Right cardiac atrium (tissue), 5 donors: ENCODE measurements at regions not wholly inside any gene's neighbourhood (a gene's known extent, or its start where the extent isn't known, plus 50 kb on each side); places are given as distances from the start of the nearest gene placed in this dataset.
A peak's percentile ranks its signal among the peaks of the same experiment; 100 is the strongest.
"Not testable (repeated sequence)": the region's sequence is repeated elsewhere in the genome, so short reads cannot be mapped to it uniquely, and the experiment has no call there.

Experiments used
- ATAC-seq, 2 donors: fragments of 200-7000 bp; cut with Tn5 transposase; one replicate each; pipeline versions ENCODE4 v1.8.0 to v1.9.1; 2020; ENCODE audit warnings: moderate library complexity in 2 of 2, mild to moderate bottlenecking in 1 of 2
- DNase-seq, 3 donors: peaks; one replicate each; pipeline ENCODE4 v3.0.0-alpha.2; 2020
- H3K27ac ChIP-seq: one replicate; pipeline ENCODE4 v1.5.1; 2013; ENCODE audit warnings: mild to moderate bottlenecking, low read length, control low read depth, moderate library complexity
- H3K27me3 ChIP-seq: one replicate; pipeline ENCODE4 v1.6.1; 2013; ENCODE audit not compliant: control insufficient read depth, insufficient read depth
- H3K4me1 ChIP-seq: one replicate; pipeline ENCODE4 v1.6.1; 2013; ENCODE audit warnings: low read length; ENCODE audit not compliant: control insufficient read depth, insufficient read depth
- H3K4me3 ChIP-seq: one replicate; pipeline ENCODE4 v1.5.1; 2013; ENCODE audit warnings: low read length, control low read depth
- H3K9me3 ChIP-seq: one replicate; pipeline ENCODE4 v1.6.1; 2013; ENCODE audit warnings: low read length; ENCODE audit not compliant: control insufficient read depth
- WGBS: extraction: QIAGEN DNeasy Blood & Tissue Kit; methylation state at CpG from one replicate; pipeline ENCODE4 v1.1.7; 2013; 5-methylcytosine and 5-hydroxymethylcytosine counted together
- intact Hi-C, 4 donors: fragments of 100-400 bp; cut with DNase I; formaldehyde crosslinking; loops; one replicate each; pipeline versions ENCODE4 v1.11.0 to v1.14.0; 2022 to 2023
- donor health status: healthy with polysubstance abuse.
- donor health status: DM: no; HTN: yes; CAD: no.
- donor health status: DM: no; HTN: no; CAD: no.
- donor health status: DM: no; HTN: yes; CAD: no; lungs with severe emphysema.
- donor health status: DM: yes; HTN: yes; CAD: no.

DNA sequence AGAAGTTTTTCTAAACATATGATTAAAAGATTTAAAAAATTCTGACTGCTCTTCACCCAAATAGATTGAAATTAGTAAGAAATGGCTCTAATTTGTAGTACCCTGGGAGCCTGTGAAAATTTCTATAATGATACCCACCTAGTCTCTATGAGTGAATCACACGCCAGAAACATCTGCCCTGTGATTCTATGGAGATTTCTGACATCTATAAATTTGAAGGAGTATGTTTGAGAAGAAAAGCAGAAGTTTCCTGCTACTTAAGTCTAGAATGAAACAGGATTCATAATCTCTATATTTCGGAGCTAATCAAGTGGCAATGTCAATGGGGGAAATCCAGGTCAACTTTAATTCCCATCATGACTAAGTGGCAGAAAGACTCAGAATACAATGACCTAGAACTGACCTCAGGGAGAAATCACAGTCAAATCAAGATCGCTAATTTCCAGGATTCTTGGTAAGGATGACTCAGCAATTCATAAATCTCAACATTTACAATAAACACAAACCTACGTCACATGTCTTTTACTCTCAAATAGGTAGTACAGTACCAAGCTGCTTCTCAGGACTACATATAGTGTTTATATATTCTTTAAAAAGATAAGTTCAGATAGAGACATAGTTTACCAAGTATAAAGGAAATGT is 186.2 kb upstream of the TNFAIP3 start:
- DNase-seq: no peak
- intact Hi-C loops: no loop called here
- ATAC-seq: no peak
- WGBS: 56% methylated on average over 4 of the region's 4 CpGs
- Histone ChIP-seq H3K4me3 (no peak overlapping the region), H3K27ac (no peak overlapping the region), H3K4me1 (no peaks in the 10 kb centered on the region), H3K27me3 (no peaks in the 10 kb centered on the region), H3K9me3 (no peaks in the 10 kb centered on the region)

DNA sequence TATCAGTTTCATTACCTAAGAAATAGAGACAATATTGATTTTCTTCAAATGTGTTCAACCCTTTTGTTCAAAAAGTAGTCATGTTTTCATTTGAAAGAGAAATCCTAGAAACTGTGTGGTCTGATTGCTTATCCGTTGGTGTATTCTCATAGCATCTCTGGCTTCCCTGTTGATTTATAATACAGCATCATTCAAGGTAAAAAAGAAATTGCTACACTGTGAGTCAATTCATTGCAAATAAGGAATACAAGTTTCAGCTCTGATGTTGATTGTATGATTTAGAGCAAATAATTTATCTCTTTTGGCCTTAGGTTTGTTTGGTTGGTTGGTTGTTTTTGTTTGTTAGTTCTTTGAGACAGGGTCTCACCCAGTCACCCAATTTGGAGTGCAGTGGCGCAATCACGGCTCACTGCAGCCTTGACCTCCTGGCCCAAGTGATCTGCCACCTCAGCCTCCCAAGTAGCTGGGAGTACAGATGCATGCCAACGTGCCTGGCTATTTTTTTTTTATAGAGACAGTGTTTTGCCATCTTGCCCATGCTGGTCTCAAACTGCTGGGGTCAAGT is 185.5 kb upstream of the TNFAIP3 start:
- intact Hi-C loops: no loop called here
- H3K9me3 ChIP-seq: no peaks in the 10 kb centered on the region
- no peaks in the 10 kb centered on the region for H3K4me1 ChIP-seq
- no peak for DNase-seq
- no peak overlapping the region for H3K27ac ChIP-seq
- ATAC-seq: no peak
- WGBS: 88% methylated on average over 4 of the region's 4 CpGs
- H3K27me3 ChIP-seq: no peaks in the 10 kb centered on the region
- no peak overlapping the region for H3K4me3 ChIP-seq

DNA sequence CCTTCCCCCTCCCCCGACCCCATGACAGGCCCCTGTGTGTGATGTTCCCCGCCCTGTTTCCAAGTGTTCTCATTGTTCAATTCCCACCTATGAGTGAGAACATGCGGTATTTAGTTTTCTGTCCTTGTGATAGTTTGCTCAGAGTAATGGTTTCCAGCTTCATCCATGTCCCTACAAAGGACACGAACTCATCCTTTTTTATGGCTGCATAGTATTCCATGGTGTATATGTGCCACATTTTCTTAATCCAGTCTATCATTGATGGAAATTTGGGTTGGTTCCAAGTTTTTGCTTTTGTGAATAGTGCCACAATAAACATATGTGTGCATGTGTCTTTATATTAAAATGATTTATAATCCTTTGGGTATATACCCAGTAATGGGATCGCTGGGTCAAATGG is 184.4 kb upstream of the TNFAIP3 start:
- DNase-seq, H3K4me1 ChIP-seq, H3K4me3 ChIP-seq, ATAC-seq, intact Hi-C loops, H3K9me3 ChIP-seq, H3K27ac ChIP-seq, H3K27me3 ChIP-seq: not testable (repeated sequence)
- 93% methylated on average over 5 of the region's 5 CpGs for WGBS

DNA sequence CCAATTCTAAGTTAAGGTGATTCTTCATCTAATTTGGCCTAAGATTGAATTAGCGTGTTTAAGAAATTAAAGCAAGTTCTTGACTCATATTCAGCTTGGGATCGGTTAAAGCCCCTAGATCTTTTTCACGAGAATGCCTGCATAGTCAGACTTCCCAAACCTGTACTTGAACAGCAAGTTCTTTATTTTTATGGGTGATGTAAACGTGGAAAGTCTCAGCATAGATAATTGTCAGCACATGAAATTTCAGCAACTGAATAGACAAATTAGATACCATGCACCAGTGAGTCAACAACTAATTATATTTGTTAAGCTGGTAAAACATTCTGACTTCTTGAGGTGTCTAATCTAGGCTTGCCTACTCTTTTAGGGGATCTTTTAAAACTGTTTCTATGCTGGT is 183.1 kb upstream of the TNFAIP3 start:
- H3K9me3 ChIP-seq: no peaks in the 10 kb centered on the region
- intact Hi-C loops: no loop called here
- no peaks in the 10 kb centered on the region for H3K27me3 ChIP-seq
- H3K4me1 ChIP-seq: no peaks in the 10 kb centered on the region
- no peak overlapping the region for H3K4me3 ChIP-seq
- DNase-seq (no peak), ATAC-seq (no peak)
- no peak overlapping the region for H3K27ac ChIP-seq
- 64% methylated on average over 4 of the region's 4 CpGs for WGBS

DNA sequence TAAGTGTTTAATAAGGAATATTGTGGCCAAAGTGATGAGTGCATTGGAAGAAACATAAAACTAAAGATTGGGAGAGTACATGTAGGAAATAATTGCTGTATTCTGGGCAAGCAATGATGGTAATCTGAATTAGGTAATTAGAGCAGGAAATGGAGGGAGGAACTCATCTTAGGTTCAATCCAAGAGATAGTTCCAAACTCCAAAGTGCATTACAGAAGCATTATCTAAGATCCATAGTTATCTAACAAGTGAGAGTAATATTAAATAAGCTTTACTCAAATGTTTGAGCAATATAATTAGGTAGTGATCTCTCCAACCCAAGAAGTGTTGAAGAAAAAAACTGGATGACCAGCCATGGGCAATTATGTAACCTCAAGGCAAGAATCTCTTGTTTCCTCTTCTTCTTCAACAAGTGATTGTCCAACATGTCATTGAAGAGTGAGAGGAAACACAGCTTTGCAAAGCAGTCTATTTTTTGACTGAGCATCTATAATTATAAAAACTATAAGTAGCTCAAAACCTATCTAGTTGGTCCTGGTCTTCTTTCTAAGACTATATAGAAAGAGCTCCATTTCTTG is 181.2 kb upstream of the TNFAIP3 start:
- no peaks in the 10 kb centered on the region for H3K27me3 ChIP-seq
- no peak overlapping the region for H3K27ac ChIP-seq
- H3K4me3 ChIP-seq: no peak overlapping the region
- H3K4me1 ChIP-seq: no peaks in the 10 kb centered on the region
- H3K9me3 ChIP-seq: no peaks in the 10 kb centered on the region
- ATAC-seq: no peak
- no peak for DNase-seq
- intact Hi-C loops: no loop called here

DNA sequence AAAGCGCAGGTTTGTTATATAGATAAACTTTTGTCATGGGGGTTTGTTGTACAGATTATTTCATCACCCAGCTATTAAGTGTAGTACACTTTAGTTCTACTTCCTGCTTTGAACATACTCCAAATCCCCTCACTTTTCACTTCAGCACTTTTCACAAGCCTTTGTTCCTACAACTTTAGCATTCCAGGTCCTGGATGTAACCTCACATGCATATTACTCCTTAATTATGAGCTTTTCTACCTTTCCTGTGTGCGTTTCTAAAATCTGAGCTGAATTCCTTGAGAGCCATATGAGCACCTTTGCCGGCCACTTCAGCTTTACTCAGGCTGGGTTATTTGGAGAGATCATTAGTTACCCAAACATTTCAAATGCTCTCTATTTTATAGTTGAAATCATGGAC is 179.2 kb upstream of the TNFAIP3 start:
- Histone ChIP-seq H3K9me3 (no peaks in the 10 kb centered on the region), H3K27me3 (no peaks in the 10 kb centered on the region), H3K27ac (no peak overlapping the region), H3K4me1 (no peaks in the 10 kb centered on the region), H3K4me3 (no peak overlapping the region)
- DNase-seq (no peak), ATAC-seq (no peak)
- 85% methylated on average over 3 of the region's 3 CpGs for WGBS
- intact Hi-C loops: no loop called here

DNA sequence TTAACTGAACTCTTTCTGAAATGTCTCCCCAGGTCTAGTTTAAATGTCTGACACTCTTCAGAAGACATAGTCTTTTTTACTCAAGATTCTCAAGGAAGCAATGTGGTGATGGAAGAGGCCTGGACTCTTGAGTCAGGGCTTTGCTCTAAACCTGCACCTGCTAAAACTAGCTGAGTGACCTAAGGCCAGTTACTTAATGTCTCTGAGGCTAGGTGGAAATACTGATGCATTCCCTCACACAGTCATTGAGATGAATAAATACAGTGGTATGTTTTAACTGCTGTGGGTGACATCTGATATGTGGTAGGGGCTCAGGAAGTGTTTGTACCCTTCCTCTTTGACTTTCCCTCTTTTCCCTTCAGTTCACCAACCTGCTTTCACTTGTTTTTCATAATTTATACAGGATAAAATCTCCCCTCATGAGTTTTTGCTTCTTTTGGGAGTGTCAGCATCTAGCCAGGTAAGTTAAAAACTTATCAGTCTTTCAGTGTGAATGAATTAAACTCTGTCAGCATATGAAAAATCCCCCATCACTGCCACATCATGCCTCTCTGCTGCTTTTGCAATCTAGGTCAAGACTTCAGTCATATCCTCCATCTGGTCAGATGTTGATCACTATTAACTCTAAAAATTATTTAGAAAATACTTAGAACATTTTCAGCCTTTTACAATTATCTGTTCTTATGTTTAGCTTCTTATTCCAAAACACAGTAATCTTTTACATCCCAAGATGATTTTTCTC is 178.7 kb upstream of the TNFAIP3 start:
- ATAC-seq: no peak
- Histone ChIP-seq H3K27ac (no peak overlapping the region), H3K9me3 (no peaks in the 10 kb centered on the region), H3K27me3 (no peaks in the 10 kb centered on the region), H3K4me3 (no peak overlapping the region), H3K4me1 (peaks cover 2% of the 10 kb centered on the region)
- intact Hi-C loops: no loop called here
- no peak for DNase-seq

DNA sequence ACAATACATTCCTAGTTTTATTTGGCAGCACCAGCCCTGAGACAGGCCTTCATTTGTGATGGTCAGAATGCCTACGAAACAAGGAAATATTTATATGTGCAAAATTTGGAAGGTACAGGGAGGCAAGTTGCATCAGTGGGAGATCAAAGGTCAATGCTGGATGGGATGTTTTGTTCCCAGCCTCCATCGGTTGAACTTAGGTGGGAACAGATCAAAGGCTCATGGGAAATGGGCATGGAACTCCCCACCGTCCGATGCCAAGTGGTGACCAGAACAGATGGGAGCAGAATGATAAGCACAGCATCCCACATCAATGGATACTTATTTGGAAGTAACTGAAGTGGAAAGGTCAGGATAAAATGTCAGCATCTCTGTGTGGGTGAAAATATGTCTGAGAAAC is 177.7 kb upstream of the TNFAIP3 start:
- no peaks in the 10 kb centered on the region for H3K27me3 ChIP-seq
- H3K9me3 ChIP-seq: no peaks in the 10 kb centered on the region
- intact Hi-C loops: no loop called here
- H3K4me3 ChIP-seq: no peak overlapping the region
- ATAC-seq: peak in 1 of 2 donors; percentile 37
- WGBS: 61% methylated on average over 4 of the region's 4 CpGs
- DNase-seq: no peak
- H3K4me1 ChIP-seq: peaks cover 2% of the 10 kb centered on the region
- no peak overlapping the region for H3K27ac ChIP-seq

DNA sequence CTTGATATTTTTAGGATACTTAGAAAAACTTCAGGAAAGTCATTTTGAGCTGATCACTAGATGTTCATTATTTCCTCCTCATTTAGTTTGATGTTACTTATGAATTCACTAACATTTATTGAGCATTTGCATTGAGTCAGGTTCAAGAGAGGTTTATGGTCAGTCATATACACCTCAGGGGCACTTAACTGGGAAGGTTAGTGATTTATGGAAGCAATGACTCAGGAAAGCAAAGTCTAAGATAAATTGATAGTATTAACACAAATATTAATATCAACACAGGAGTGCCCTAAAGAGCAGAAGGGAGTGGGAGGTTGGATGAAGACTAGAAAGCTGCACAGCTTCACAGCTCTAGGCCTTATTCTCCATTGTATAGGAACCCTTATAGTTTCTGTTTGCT is 177.0 kb upstream of the TNFAIP3 start:
- Histone ChIP-seq H3K4me1 (peaks cover 2% of the 10 kb centered on the region), H3K4me3 (no peak overlapping the region), H3K27me3 (no peaks in the 10 kb centered on the region), H3K9me3 (no peaks in the 10 kb centered on the region), H3K27ac (no peak overlapping the region)
- DNase-seq (no peak), ATAC-seq (no peak)
- intact Hi-C loops: no loop called here

DNA sequence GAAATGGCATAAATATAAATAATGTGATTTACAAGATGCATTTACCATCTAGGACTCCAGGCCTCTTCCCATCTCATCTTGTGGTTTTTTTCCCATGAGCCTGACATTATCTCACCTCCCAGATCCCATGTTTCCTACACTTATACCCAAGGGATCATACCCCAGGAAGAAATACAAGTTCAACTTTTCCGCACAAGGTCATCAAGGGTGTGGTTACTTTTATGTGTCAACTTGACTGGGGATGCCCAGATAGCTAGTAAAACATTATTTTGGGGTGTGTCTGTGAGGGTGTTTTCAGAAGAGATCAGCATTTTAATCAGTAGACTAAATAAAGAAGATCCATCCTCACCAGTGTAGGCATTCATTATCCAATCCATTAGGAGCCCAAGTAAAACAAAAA is 176.3 kb upstream of the TNFAIP3 start:
- Histone ChIP-seq H3K4me1 (peaks cover 2% of the 10 kb centered on the region), H3K9me3 (no peaks in the 10 kb centered on the region), H3K4me3 (no peak overlapping the region), H3K27me3 (no peaks in the 10 kb centered on the region), H3K27ac (no peak overlapping the region)
- WGBS: 95% methylated on average over 1 of the region's 1 CpG
- intact Hi-C loops: no loop called here
- ATAC-seq (no peak), DNase-seq (no peak)

DNA sequence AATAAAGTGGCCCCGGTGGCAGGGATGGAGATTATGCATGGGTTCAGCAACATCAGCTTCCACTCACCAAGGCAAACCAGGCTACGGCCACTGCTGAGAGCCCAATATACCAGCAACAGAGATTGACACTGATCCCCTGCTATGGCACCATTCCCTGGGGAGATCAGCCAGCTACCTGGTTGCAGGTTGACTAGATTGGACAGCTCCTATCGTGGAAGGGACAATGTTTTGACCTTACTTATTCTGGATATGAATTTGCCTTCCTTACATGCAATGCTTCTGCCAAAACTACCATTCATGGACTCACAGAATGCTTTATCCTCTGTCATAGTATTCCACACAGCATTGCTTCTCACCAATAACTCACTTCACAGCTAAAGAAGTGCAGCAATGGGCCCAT is 174.8 kb upstream of the TNFAIP3 start:
- intact Hi-C loops: no loop called here
- peaks cover 6% of the 10 kb centered on the region for H3K4me1 ChIP-seq

More for the DNA sequence above, 174.8 kb upstream of the TNFAIP3 start:
- no peak for ATAC-seq
- DNase-seq: no peak
- no peak overlapping the region for H3K4me3 ChIP-seq
- WGBS: 89% methylated on average over 3 of the region's 3 CpGs
- H3K27ac ChIP-seq: no peak overlapping the region
- no peaks in the 10 kb centered on the region for H3K27me3 ChIP-seq
- no peaks in the 10 kb centered on the region for H3K9me3 ChIP-seq
